DOHH2 (cell line): ENCODE measurements at regions not wholly inside any gene's neighbourhood (a gene's known extent, or its start where the extent isn't known, plus 50 kb on each side); places are given as distances from the start of the nearest gene placed in this dataset.

Source experiments
- CTCF ChIP-seq: fragments of 200-600 bp; sonication (generic); IDR thresholded peaks from one replicate; pipeline ENCODE4 v1.5.1; 2014; ENCODE audit warnings: antibody characterized with exemption, mild to moderate bottlenecking, low read depth, low read length; ENCODE audit not compliant: poor library complexity, severe bottlenecking
- EZH2phosphoT487 ChIP-seq: fragments of 200-600 bp; sonication (generic); IDR thresholded peaks from 2 replicates; pipeline ENCODE4 v1.6.1; 2017; ENCODE audit warnings: borderline replicate concordance, mild to moderate bottlenecking, antibody characterized with exemption, low read length, moderate library complexity, mixed read lengths

GRCh38 chr12:29847246-29847645 lies 63.5 kb upstream of the TMTC1 start:
- no peak for TF ChIP-seq CTCF
- no peak for TF ChIP-seq EZH2phosphoT487
